Ishikawa (cell line): ENCODE measurements at regions not wholly inside any gene's neighbourhood (a gene's known extent, or its start where the extent isn't known, plus 50 kb on each side); places are given as distances from the start of the nearest gene placed in this dataset.

Source experiments
- CEBPB ChIP-seq: IDR thresholded peaks from 2 replicates; pipeline ENCODE4 v1.6.1; 2012
- CREB1 ChIP-seq: IDR thresholded peaks from 2 replicates; pipeline ENCODE4 v1.6.1; 2012; ENCODE audit warnings: low read depth
- EGR1 ChIP-seq: IDR thresholded peaks from 2 replicates; pipeline ENCODE4 v1.6.1; 2012
- EP300 ChIP-seq: IDR thresholded peaks from 2 replicates; pipeline ENCODE4 v1.6.1; 2012; ENCODE audit warnings: borderline replicate concordance
- FOXM1 ChIP-seq: IDR thresholded peaks from 2 replicates; pipeline ENCODE4 v1.6.1; 2012; ENCODE audit warnings: low read depth, borderline replicate concordance
- NFIC ChIP-seq: IDR thresholded peaks from 2 replicates; pipeline ENCODE4 v1.6.1; 2012
- RAD21 ChIP-seq: IDR thresholded peaks from 2 replicates; pipeline ENCODE4 v1.6.1; 2012; ENCODE audit warnings: low read depth
- TAF1 ChIP-seq: IDR thresholded peaks from 2 replicates; pipeline ENCODE4 v1.6.1; 2012; ENCODE audit warnings: low read depth, mild to moderate bottlenecking
- TCF12 ChIP-seq: IDR thresholded peaks from 2 replicates; pipeline ENCODE4 v1.6.1; 2012; ENCODE audit warnings: low read depth
- TEAD4 ChIP-seq: IDR thresholded peaks from 2 replicates; pipeline ENCODE4 v1.6.1; 2012
- YY1 ChIP-seq: IDR thresholded peaks from 2 replicates; pipeline ENCODE4 v1.6.1; 2012; ENCODE audit warnings: low read depth
- ZBTB7A ChIP-seq: IDR thresholded peaks from 2 replicates; pipeline ENCODE4 v1.6.1; 2012; ENCODE audit warnings: low read depth
- TF ChIP-seq, protein P1 (sequence below): IDR thresholded peaks from 2 replicates; pipeline ENCODE4 v1.6.1; 2012; ENCODE audit warnings: low read depth, mild to moderate bottlenecking
- TF ChIP-seq, protein P2 (sequence below): IDR thresholded peaks from 2 replicates; pipeline ENCODE4 v1.6.1; 2012
- TF ChIP-seq, protein P3 (sequence below): IDR thresholded peaks from 2 replicates; pipeline ENCODE4 v1.6.1; 2012

DNA sequence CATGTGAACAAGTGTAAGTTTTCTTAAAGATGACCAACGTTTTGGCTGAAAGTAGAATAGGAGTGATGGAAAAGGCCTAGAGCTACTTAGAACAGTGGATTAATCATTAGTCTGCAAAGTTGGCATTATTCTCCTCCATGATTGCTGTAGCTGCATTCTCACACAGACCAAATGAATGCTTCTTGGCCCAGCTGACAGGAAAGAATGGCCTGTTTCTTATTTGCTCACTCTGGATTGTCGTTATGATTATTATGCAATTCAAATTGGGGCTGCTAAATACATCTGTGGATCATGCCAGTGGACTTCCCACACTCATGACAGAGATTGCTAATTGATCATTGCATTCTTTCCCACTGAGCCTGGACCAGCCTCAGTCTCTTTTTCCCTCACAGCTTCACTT, 285.0 kb downstream of the STIM2 start:
- TF ChIP-seq, protein P1, sequence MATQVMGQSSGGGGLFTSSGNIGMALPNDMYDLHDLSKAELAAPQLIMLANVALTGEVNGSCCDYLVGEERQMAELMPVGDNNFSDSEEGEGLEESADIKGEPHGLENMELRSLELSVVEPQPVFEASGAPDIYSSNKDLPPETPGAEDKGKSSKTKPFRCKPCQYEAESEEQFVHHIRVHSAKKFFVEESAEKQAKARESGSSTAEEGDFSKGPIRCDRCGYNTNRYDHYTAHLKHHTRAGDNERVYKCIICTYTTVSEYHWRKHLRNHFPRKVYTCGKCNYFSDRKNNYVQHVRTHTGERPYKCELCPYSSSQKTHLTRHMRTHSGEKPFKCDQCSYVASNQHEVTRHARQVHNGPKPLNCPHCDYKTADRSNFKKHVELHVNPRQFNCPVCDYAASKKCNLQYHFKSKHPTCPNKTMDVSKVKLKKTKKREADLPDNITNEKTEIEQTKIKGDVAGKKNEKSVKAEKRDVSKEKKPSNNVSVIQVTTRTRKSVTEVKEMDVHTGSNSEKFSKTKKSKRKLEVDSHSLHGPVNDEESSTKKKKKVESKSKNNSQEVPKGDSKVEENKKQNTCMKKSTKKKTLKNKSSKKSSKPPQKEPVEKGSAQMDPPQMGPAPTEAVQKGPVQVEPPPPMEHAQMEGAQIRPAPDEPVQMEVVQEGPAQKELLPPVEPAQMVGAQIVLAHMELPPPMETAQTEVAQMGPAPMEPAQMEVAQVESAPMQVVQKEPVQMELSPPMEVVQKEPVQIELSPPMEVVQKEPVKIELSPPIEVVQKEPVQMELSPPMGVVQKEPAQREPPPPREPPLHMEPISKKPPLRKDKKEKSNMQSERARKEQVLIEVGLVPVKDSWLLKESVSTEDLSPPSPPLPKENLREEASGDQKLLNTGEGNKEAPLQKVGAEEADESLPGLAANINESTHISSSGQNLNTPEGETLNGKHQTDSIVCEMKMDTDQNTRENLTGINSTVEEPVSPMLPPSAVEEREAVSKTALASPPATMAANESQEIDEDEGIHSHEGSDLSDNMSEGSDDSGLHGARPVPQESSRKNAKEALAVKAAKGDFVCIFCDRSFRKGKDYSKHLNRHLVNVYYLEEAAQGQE = no peak
- TF ChIP-seq ZBTB7A (no peak), EGR1 (no peak), TEAD4 (no peak), EP300 (no peak), RAD21 (no peak), NFIC (no peak)
- TF ChIP-seq, protein P2, sequence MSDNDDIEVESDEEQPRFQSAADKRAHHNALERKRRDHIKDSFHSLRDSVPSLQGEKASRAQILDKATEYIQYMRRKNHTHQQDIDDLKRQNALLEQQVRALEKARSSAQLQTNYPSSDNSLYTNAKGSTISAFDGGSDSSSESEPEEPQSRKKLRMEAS = no peak
- TF ChIP-seq, protein P3, sequence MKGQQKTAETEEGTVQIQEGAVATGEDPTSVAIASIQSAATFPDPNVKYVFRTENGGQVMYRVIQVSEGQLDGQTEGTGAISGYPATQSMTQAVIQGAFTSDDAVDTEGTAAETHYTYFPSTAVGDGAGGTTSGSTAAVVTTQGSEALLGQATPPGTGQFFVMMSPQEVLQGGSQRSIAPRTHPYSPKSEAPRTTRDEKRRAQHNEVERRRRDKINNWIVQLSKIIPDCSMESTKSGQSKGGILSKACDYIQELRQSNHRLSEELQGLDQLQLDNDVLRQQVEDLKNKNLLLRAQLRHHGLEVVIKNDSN = no peak

DNA sequence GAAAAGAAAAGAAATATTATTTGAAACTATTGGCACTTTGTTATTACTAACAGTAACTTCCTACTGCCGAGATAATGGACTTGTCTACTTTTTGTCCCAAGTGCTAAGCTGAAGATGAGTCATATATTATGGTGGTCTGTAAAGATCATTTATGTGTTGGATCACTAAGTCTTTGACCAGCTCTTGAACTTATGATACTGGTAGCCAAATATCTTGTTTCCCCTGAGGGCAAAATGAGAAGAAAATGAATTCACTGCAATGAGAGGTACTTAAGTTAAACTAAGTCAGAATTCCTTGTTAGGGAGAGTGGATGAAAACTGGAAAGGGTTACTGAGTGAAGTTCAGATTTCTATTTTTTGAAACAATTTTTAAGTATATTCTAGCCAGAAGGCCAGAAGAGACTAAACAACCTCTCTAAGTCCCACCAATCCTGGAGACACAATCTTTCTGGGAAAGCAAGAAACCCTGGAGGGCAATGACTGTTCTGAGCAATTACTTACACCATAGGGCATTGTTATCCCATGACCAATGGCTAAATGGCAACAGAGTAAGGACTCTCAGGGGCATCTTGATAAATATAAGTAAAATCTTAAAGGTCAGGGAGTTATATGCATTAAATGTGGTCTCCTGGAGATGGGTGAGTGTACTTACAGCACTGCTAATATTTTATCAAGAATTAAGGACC, 287.7 kb downstream of the STIM2 start:
- TF ChIP-seq RAD21 = no peak
- no peak for TF ChIP-seq TEAD4
- TF ChIP-seq, protein P3 = no peak
- TF ChIP-seq FOXM1 = no peak

DNA sequence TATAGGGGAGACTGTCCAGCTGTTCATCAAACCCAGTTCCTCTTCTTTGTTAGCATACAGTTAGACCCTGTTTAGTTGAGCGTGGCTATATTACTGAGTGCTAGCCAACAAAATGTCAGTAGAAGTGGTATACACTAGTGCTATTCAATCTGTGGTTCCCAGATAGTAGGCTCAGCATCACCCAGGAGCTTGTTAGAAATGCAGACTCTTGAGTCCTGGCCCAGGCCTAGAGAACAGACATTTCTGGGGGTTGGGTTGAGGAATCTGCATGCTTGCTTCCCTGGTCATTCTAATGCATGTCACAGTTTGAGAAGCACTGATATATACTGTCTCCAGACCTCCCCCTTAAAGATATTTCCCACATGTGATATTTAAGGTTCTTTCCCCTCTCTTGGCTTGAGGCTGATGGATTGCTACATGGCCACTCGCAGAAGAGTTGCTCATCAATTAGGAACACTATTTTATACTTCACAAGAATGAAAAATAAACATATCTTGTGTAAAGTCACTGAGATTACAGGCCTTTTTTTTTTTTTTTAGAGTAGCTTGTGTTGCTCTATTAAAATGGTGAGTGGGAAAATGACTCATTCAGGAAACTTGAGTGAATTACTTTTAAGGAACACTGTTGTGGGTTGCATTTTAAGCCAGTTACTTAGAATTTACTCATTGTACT, 289.0 kb downstream of the STIM2 start:
- TF ChIP-seq ZBTB7A (no peak), CEBPB (no peak), EP300 (no peak), RAD21 (no peak), NFIC (no peak), FOXM1 (no peak), YY1 (no peak)
- TF ChIP-seq, protein P2 = no peak

DNA sequence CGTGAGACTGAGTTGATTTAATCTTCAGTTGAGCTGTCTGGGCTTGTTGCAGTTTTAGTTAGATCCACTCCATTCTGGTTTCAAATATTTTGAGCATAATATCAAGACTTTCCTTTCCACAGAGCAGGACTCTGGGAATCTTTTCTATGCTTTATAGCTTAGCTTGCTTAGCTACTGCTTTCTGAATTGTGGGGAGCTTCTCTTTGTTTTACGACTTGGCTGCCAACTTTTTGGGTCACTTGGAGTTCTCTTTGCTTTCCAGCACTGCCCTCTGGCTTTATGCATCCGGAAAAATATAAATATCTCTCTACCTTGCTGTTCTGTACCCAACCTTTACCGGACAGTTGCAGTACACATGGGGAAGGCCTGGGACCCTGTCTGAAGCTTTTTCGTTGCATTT, 292.1 kb downstream of the STIM2 start:
- TF ChIP-seq NFIC = no peak
- no peak for TF ChIP-seq TCF12

DNA sequence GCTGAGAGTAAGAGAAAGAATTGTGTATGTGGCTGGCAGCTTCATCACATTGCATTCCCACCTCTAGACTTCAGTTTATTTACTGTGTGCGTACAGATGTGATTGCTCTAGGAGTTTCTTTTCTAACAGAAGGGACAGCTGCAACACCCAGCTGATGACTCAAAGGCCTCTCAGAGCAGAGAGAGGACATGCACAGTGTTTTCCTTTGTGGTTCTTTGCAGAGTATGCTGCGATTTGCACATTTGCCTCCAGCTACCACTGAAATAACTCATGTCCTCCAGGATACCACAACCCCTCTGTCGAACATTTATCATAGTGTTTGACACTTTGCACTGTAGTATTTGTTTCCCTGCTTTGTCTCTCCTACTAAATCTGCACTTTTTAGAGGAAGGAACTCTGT, 294.1 kb downstream of the STIM2 start:
- TF ChIP-seq TAF1 (no peak), NFIC (no peak), RAD21 (no peak), TCF12 (no peak), EP300 (no peak), ZBTB7A (no peak), EGR1 (no peak), CREB1 (no peak), CEBPB (no peak), FOXM1 (no peak), TEAD4 (no peak), YY1 (no peak)
- TF ChIP-seq, protein P3 = no peak
- TF ChIP-seq, protein P2 = no peak
- TF ChIP-seq, protein P1 = no peak

DNA sequence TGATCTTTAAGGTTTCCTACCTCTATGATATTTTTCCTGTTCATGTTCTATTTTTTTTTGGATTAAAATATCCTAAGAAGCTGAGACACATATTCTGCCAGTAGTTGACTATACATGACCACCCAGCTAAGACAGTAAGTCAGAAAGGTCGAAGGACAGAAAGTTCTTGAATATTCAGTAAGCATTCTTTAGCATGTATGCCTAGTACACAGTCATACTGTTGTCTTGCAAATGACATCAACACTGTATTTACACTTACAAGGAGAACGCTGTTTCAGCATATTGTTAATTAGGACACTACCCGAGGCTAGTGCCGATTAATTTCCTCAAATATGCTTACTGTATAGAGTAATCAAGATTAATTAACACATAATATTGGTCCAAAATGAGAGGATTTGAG, 300.6 kb downstream of the STIM2 start:
- no peak for TF ChIP-seq TCF12
- no peak for TF ChIP-seq CREB1
- no peak for TF ChIP-seq RAD21
- TF ChIP-seq, protein P2 = no peak
- TF ChIP-seq CEBPB = no peak
- no peak for TF ChIP-seq TAF1
- no peak for TF ChIP-seq FOXM1
- TF ChIP-seq ZBTB7A = no peak
- no peak for TF ChIP-seq EP300
- TF ChIP-seq, protein P3 = no peak
- no peak for TF ChIP-seq TEAD4
- no peak for TF ChIP-seq YY1
- TF ChIP-seq, protein P1 = no peak
- no peak for TF ChIP-seq NFIC
- TF ChIP-seq EGR1 = no peak
